ENCODE measurements at regions not wholly inside any gene's neighbourhood (a gene's known extent, or its start where the extent isn't known, plus 50 kb on each side); places are given as distances from the start of the nearest gene placed in this dataset.

GRCh38 chr5:114097570-114097969 is 264.3 kb upstream of the KCNN2 start:
- no peak overlapping the region for H3K4me2 ChIP-seq (ENCODE audit: unreplicated experiment)
- no peaks in the 10 kb centered on the region for H3K79me2 ChIP-seq (ENCODE audit: insufficient read depth)
- H3K36me3 ChIP-seq (ENCODE audit: low read depth) = no peaks in the 10 kb centered on the region
- no peaks in the 10 kb centered on the region for H3F3A ChIP-seq (ENCODE audit: insufficient read depth)
- DNase-seq = no peak
- H3K4me3 ChIP-seq = no peak overlapping the region
- 1 to 8% methylated on average over 2 of the region's 2 CpGs for WGBS, 2 experiments (ENCODE audit: low coverage in 1 of 2, low lambda C conversion rate in 2 of 2, missing lambda C conversion rate in 2 of 2)
- no peaks in the 10 kb centered on the region for H3K27me3 ChIP-seq (replicated peaks; ENCODE audit: insufficient read depth)
- no peaks in the 10 kb centered on the region for H3K9me3 ChIP-seq (ENCODE audit: low read depth)
- H3K9ac ChIP-seq = no peak overlapping the region
- H3K4me1 ChIP-seq (ENCODE audit: insufficient read depth) = no peaks in the 10 kb centered on the region
- TF ChIP-seq EZH2 (IDR thresholded peaks at IDR 0.05; ENCODE audit: insufficient read depth, poor library complexity, severe bottlenecking) (no peak), EZH2phosphoT487 (IDR thresholded peaks at IDR 0.05; ENCODE audit: insufficient read depth, low read depth) (no peak)
- no peak overlapping the region for H2AFZ ChIP-seq
- no peaks in the 10 kb centered on the region for H4K20me1 ChIP-seq (ENCODE audit: insufficient read depth)
- in situ Hi-C loops (cut with MboI) = no loop called here
- no peaks in the 10 kb centered on the region for H3K9me2 ChIP-seq (ENCODE audit: insufficient read depth)
- H3K27ac ChIP-seq = no peak overlapping the region

GRCh38 chr5:114099161-114099560 is 262.7 kb upstream of the KCNN2 start:
- no peaks in the 10 kb centered on the region for H3K36me3 ChIP-seq (ENCODE audit: low read depth)
- no peak overlapping the region for H3K4me3 ChIP-seq
- no peaks in the 10 kb centered on the region for H3F3A ChIP-seq (ENCODE audit: insufficient read depth)
- DNase-seq = no peak
- H3K4me2 ChIP-seq (ENCODE audit: unreplicated experiment) = no peak overlapping the region
- no peak overlapping the region for H3K27ac ChIP-seq
- no peaks in the 10 kb centered on the region for H4K20me1 ChIP-seq (ENCODE audit: insufficient read depth)
- WGBS, 2 experiments (ENCODE audit: low coverage in 1 of 2, low lambda C conversion rate in 2 of 2, missing lambda C conversion rate in 2 of 2) = 12 to 21% methylated on average over 2 of the region's 2 CpGs
- in situ Hi-C loops (cut with MboI) = no loop called here
- TF ChIP-seq EZH2phosphoT487 (IDR thresholded peaks at IDR 0.05; ENCODE audit: insufficient read depth, low read depth) = no peak
- no peak for TF ChIP-seq EZH2 (IDR thresholded peaks at IDR 0.05; ENCODE audit: insufficient read depth, poor library complexity, severe bottlenecking)
- no peaks in the 10 kb centered on the region for H3K9me3 ChIP-seq (ENCODE audit: low read depth)
- H3K4me1 ChIP-seq (ENCODE audit: insufficient read depth) = no peaks in the 10 kb centered on the region
- H3K27me3 ChIP-seq (replicated peaks; ENCODE audit: insufficient read depth) = no peaks in the 10 kb centered on the region
- H3K9ac ChIP-seq = no peak overlapping the region
- no peak overlapping the region for H2AFZ ChIP-seq
- no peaks in the 10 kb centered on the region for H3K79me2 ChIP-seq (ENCODE audit: insufficient read depth)
- H3K9me2 ChIP-seq (ENCODE audit: insufficient read depth) = no peaks in the 10 kb centered on the region

GRCh38 chr5:114101153-114101552 is 260.7 kb upstream of the KCNN2 start:
- WGBS, 2 experiments (ENCODE audit: low coverage in 1 of 2, low lambda C conversion rate in 2 of 2, missing lambda C conversion rate in 2 of 2) = 12 to 13% methylated on average over 3 of the region's 3 CpGs
- H3K9ac ChIP-seq = no peak overlapping the region
- H3K27me3 ChIP-seq (replicated peaks; ENCODE audit: insufficient read depth) = no peaks in the 10 kb centered on the region
- H3K4me2 ChIP-seq (ENCODE audit: unreplicated experiment) = no peak overlapping the region
- no peaks in the 10 kb centered on the region for H4K20me1 ChIP-seq (ENCODE audit: insufficient read depth)
- H3K79me2 ChIP-seq (ENCODE audit: insufficient read depth) = no peaks in the 10 kb centered on the region
- H3K4me3 ChIP-seq = no peak overlapping the region
- no peak overlapping the region for H3K27ac ChIP-seq
- in situ Hi-C loops (cut with MboI) = no loop called here
- DNase-seq = peak; percentile 64
- no peaks in the 10 kb centered on the region for H3K9me3 ChIP-seq (ENCODE audit: low read depth)
- TF ChIP-seq EZH2phosphoT487 (IDR thresholded peaks at IDR 0.05; ENCODE audit: insufficient read depth, low read depth) = no peak
- TF ChIP-seq EZH2 (IDR thresholded peaks at IDR 0.05; ENCODE audit: insufficient read depth, poor library complexity, severe bottlenecking) = no peak
- no peak overlapping the region for H2AFZ ChIP-seq
- H3K36me3 ChIP-seq (ENCODE audit: low read depth) = no peaks in the 10 kb centered on the region
- H3K4me1 ChIP-seq (ENCODE audit: insufficient read depth) = no peaks in the 10 kb centered on the region
- no peaks in the 10 kb centered on the region for H3K9me2 ChIP-seq (ENCODE audit: insufficient read depth)
- H3F3A ChIP-seq (ENCODE audit: insufficient read depth) = no peaks in the 10 kb centered on the region

GRCh38 chr5:114113604-114114003 is 248.3 kb upstream of the KCNN2 start:
- Histone ChIP-seq H3K27me3 (replicated peaks; ENCODE audit: insufficient read depth) (no peaks in the 10 kb centered on the region), H3K4me2 (ENCODE audit: unreplicated experiment) (no peak overlapping the region), H3K36me3 (ENCODE audit: low read depth) (no peaks in the 10 kb centered on the region), H3K9me2 (ENCODE audit: insufficient read depth) (no peaks in the 10 kb centered on the region), H3F3A (ENCODE audit: insufficient read depth) (no peaks in the 10 kb centered on the region), H3K4me3 (no peak overlapping the region), H3K4me1 (ENCODE audit: insufficient read depth) (no peaks in the 10 kb centered on the region), H2AFZ (no peak overlapping the region), H4K20me1 (ENCODE audit: insufficient read depth) (no peaks in the 10 kb centered on the region), H3K79me2 (ENCODE audit: insufficient read depth) (no peaks in the 10 kb centered on the region), H3K9me3 (ENCODE audit: low read depth) (no peaks in the 10 kb centered on the region), H3K9ac (no peak overlapping the region), H3K27ac (no peak overlapping the region)
- DNase-seq = no peak
- in situ Hi-C loops (cut with MboI) = no loop called here
- TF ChIP-seq EZH2phosphoT487 (IDR thresholded peaks at IDR 0.05; ENCODE audit: insufficient read depth, low read depth) (no peak), EZH2 (IDR thresholded peaks at IDR 0.05; ENCODE audit: insufficient read depth, poor library complexity, severe bottlenecking) (no peak)
- WGBS, 2 experiments (ENCODE audit: low coverage in 1 of 2, low lambda C conversion rate in 2 of 2, missing lambda C conversion rate in 2 of 2) = 33 to 36% methylated on average over 1 of the region's 1 CpG

- no peak overlapping the region for H3K27ac ChIP-seq
- H3F3A ChIP-seq (ENCODE audit: insufficient read depth) = no peaks in the 10 kb centered on the region
- no peak overlapping the region for H2AFZ ChIP-seq
- H3K36me3 ChIP-seq (ENCODE audit: low read depth) = no peaks in the 10 kb centered on the region
- no peaks in the 10 kb centered on the region for H3K79me2 ChIP-seq (ENCODE audit: insufficient read depth)
- H3K4me1 ChIP-seq (ENCODE audit: insufficient read depth) = no peaks in the 10 kb centered on the region
- H3K4me3 ChIP-seq = no peak overlapping the region
- H3K9me2 ChIP-seq (ENCODE audit: insufficient read depth) = no peaks in the 10 kb centered on the region
- H3K4me2 ChIP-seq (ENCODE audit: unreplicated experiment) = no peak overlapping the region
- no peak overlapping the region for H3K9ac ChIP-seq
- no peak for TF ChIP-seq EZH2phosphoT487 (IDR thresholded peaks at IDR 0.05; ENCODE audit: insufficient read depth, low read depth)
- no peak for TF ChIP-seq EZH2 (IDR thresholded peaks at IDR 0.05; ENCODE audit: insufficient read depth, poor library complexity, severe bottlenecking)
- no peaks in the 10 kb centered on the region for H4K20me1 ChIP-seq (ENCODE audit: insufficient read depth)
- H3K27me3 ChIP-seq (replicated peaks; ENCODE audit: insufficient read depth) = no peaks in the 10 kb centered on the region
- H3K9me3 ChIP-seq (ENCODE audit: low read depth) = no peaks in the 10 kb centered on the region
- no peak for DNase-seq
- in situ Hi-C loops (cut with MboI) = no loop called here
- 23 to 27% methylated on average over 4 of the region's 4 CpGs for WGBS, 2 experiments (ENCODE audit: low coverage in 1 of 2, low lambda C conversion rate in 2 of 2, missing lambda C conversion rate in 2 of 2)
These were observed 244.9 kb upstream of the KCNN2 start for GRCh38 chr5:114116981-114117380.
